IMR-90 (cell line): ENCODE measurements at regions not wholly inside any gene's neighbourhood (a gene's known extent, or its start where the extent isn't known, plus 50 kb on each side); places are given as distances from the start of the nearest gene placed in this dataset.

ENCODE experiments used
- ATAC-seq: fragments of 200-7000 bp; cut with Tn5 transposase; 2 replicates; pipeline ENCODE4 v1.9.1; 2020; ENCODE audit warnings: low read depth, mild to moderate bottlenecking, moderate library complexity
- BruUV-seq: library from RNA; stranded (reverse); fragments of 400-500 nt; replicated peaks from 2 replicates; lab custom pipeline; 2021; lab: Mats Ljungman, UMichigan
- CTCF ChIA-PET: fragments of 300-600 bp; formaldehyde crosslinking; extraction: SDS; loops from one replicate; lab custom pipeline; 2021; ENCODE audit warnings: antibody characterized with exemption; lab: Yijun Ruan, JAX
- POLR2A ChIA-PET: fragments of 300-600 bp; sonication (Branson Sonifier 250); formaldehyde crosslinking; loops from one replicate; lab custom pipeline; 2022; ENCODE audit warnings: antibody characterized with exemption; ENCODE audit not compliant: unreplicated experiment; lab: Charles Lee
- DNase-seq: peaks from one replicate; pipeline ENCODE4 v3.0.0; 2013
- H2AFZ ChIP-seq: replicated peaks from 2 replicates; pipeline ENCODE3; 2013; ENCODE audit warnings: low read length, mild to moderate bottlenecking; ENCODE audit not compliant: poor library complexity
- H2AK5ac ChIP-seq: 2 replicates; pipeline ENCODE4 v1.6.1; 2013; ENCODE audit warnings: low read depth, low read length, inconsistent platforms
- H2AK9ac ChIP-seq: replicated peaks from 2 replicates; pipeline ENCODE3; 2013; ENCODE audit warnings: mild to moderate bottlenecking, low read depth, low read length, moderate library complexity; ENCODE audit not compliant: poor library complexity
- H2BK120ac ChIP-seq: 2 replicates; pipeline ENCODE4 v1.6.1; 2013; ENCODE audit warnings: low read depth, low read length, inconsistent platforms
- H2BK15ac ChIP-seq: 3 replicates; pipeline ENCODE4 v1.6.1; 2013; ENCODE audit warnings: low read depth, low read length, inconsistent platforms
- H2BK20ac ChIP-seq: 2 replicates; pipeline ENCODE4 v1.6.1; 2013; ENCODE audit warnings: low read depth, mild to moderate bottlenecking, inconsistent platforms, low read length, moderate library complexity
- H2BK5ac ChIP-seq: 2 replicates; pipeline ENCODE4 v1.6.1; 2013; ENCODE audit warnings: mild to moderate bottlenecking, low read depth, low read length, inconsistent platforms; ENCODE audit not compliant: poor library complexity, severe bottlenecking
- H3K14ac ChIP-seq: replicated peaks from 2 replicates; pipeline ENCODE4 v1.6.1; 2013; ENCODE audit warnings: low read depth, low read length, inconsistent platforms
- H3K18ac ChIP-seq: 2 replicates; pipeline ENCODE4 v1.6.1; 2013; ENCODE audit warnings: low read depth, low read length, control low read depth
- H3K23ac ChIP-seq: 2 replicates; pipeline ENCODE4 v1.6.1; 2013; ENCODE audit warnings: low read depth, low read length, inconsistent platforms
- H3K27ac ChIP-seq: 2 replicates; pipeline ENCODE4 v1.5.1; 2013; ENCODE audit warnings: mild to moderate bottlenecking, control low read depth, low read length; ENCODE audit not compliant: insufficient read depth
- H3K27me3 ChIP-seq: 2 replicates; pipeline ENCODE4 v1.6.1; 2013; ENCODE audit warnings: low read length; ENCODE audit not compliant: control insufficient read depth, insufficient read depth
- H3K36me3 ChIP-seq: 2 replicates; pipeline ENCODE4 v1.6.1; 2013; ENCODE audit warnings: low read length, mixed read lengths; ENCODE audit not compliant: control insufficient read depth, insufficient read depth
- H3K4ac ChIP-seq: 2 replicates; pipeline ENCODE4 v1.6.1; 2013; ENCODE audit warnings: low read depth, low read length, inconsistent platforms
- H3K4me1 ChIP-seq: 2 replicates; pipeline ENCODE4 v1.6.1; 2013; ENCODE audit warnings: low read length, mixed read lengths; ENCODE audit not compliant: control insufficient read depth, insufficient read depth
- H3K4me2 ChIP-seq: 2 replicates; pipeline ENCODE4 v1.6.1; 2013; ENCODE audit warnings: low read depth, mild to moderate bottlenecking, control low read depth, low read length, moderate library complexity
- H3K4me3 ChIP-seq: 2 replicates; pipeline ENCODE4 v1.5.1; 2013; ENCODE audit warnings: low read depth, mild to moderate bottlenecking, control low read depth, low read length, moderate library complexity; ENCODE audit not compliant: insufficient read depth
- H3K56ac ChIP-seq: 2 replicates; pipeline ENCODE4 v1.6.1; 2013; ENCODE audit warnings: low read length, inconsistent platforms; ENCODE audit not compliant: insufficient read depth; ENCODE audit errors: extremely low read depth
- H3K79me1 ChIP-seq, 2 experiments: 2 replicates each; pipeline ENCODE4 v1.6.1; 2013; ENCODE audit warnings: low read length in 2 of 2, inconsistent platforms in 1 of 2, low read depth in 1 of 2
- H3K9ac ChIP-seq: 2 replicates; pipeline ENCODE4 v1.6.1; 2013; ENCODE audit warnings: low read depth, low read length, control low read depth
- H3K9me1 ChIP-seq: 2 replicates; pipeline ENCODE4 v1.6.1; 2013; ENCODE audit warnings: low read length, inconsistent platforms; ENCODE audit not compliant: insufficient read depth
- H3K9me3 ChIP-seq: 2 replicates; pipeline ENCODE4 v1.6.1; 2013; ENCODE audit warnings: low read length; ENCODE audit not compliant: control insufficient read depth, insufficient read depth
- H4K20me1 ChIP-seq: 2 replicates; pipeline ENCODE4 v1.6.1; 2013; ENCODE audit warnings: low read length, inconsistent platforms; ENCODE audit not compliant: insufficient read depth
- H4K5ac ChIP-seq: 2 replicates; pipeline ENCODE4 v1.6.1; 2013; ENCODE audit warnings: mild to moderate bottlenecking, low read depth, low read length, control low read depth
- H4K8ac ChIP-seq, 2 experiments: 2 replicates each; pipeline ENCODE4 v1.6.1; 2013; ENCODE audit warnings: low read depth in 2 of 2, low read length in 2 of 2, control low read depth in 1 of 2, inconsistent platforms in 1 of 2
- H4K91ac ChIP-seq: 2 replicates; pipeline ENCODE4 v1.6.1; 2013; ENCODE audit warnings: low read depth, low read length, inconsistent platforms; ENCODE audit not compliant: insufficient read depth
- BHLHE40 ChIP-seq: fragments of 150-350 bp; IDR thresholded peaks from 2 replicates; pipeline ENCODE4 v1.6.1; 2016; ENCODE audit warnings: mild to moderate bottlenecking, low read depth, low read length
- MAZ ChIP-seq: IDR thresholded peaks from 2 replicates; pipeline ENCODE4 v1.6.1; 2012; ENCODE audit warnings: low read depth, mild to moderate bottlenecking, low read length, improper control_type of control experiment, moderate library complexity, borderline replicate concordance
- NFE2L2 ChIP-seq: fragments of 150-350 bp; IDR thresholded peaks from 2 replicates; pipeline ENCODE4 v1.6.1; 2016; ENCODE audit warnings: low read depth, mild to moderate bottlenecking, low read length
- WGBS, 2 experiments: methylation state at CpG; one replicate each; pipeline versions ENCODE4 v1.1.5 to v1.1.7; 2013; ENCODE audit warnings: missing lambda C conversion rate in 2 of 2; ENCODE audit not compliant: insufficient read length in 1 of 2; ENCODE audit errors: extremely low coverage in 2 of 2; 5-methylcytosine and 5-hydroxymethylcytosine counted together
- dilution Hi-C: fragments of 300-500 bp; cut with HindIII; formaldehyde crosslinking; loops from one replicate; pipeline ENCODE4 v1.14.3; 2018; ENCODE audit warnings: low sequenced_read_pairs; ENCODE audit not compliant: unreplicated experiment
- in situ Hi-C: fragments of 300-500 bp; cut with MboI; formaldehyde crosslinking; loops from 3 replicates; pipeline ENCODE4 v1.14.3; 2019; ENCODE audit warnings: low sequenced_read_pairs, inconsistent platforms, mixed read lengths
- intact Hi-C: fragments of 100-400 bp; cut with micrococcal nuclease; formaldehyde crosslinking; loops from 2 replicates; pipeline ENCODE4 v1.10.0; 2022

DNA sequence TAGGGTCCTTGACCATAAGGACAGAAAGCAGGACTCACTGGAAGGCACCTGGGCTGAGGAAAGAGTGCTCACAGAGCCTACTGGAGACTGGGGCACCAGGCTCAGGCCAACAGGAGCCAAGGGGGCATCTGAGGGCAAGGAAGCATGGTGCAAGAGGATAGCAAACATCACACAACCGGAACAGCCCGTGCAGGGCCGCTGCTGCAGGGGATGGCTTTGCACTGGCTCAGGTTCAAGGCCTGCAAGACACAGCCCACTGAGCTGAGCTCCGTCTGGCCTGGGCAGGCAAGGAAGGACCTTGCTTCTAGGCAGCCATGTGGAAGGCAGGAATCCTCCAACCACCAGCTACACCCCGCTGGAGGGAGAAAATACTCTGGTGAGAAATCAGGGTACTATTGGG, 59.8 kb upstream of the KIF26B start:
- POLR2A ChIA-PET: no interaction called here
- Histone ChIP-seq H3K18ac (no peak overlapping the region), H4K5ac (no peak overlapping the region), H3K4ac (no peak overlapping the region; the same call in 1 of the 2 replicates), H3K79me1 (peaks cover 0 to 5% of the 10 kb centered on the region in 2 experiments; a peak in 2 of 4 replicates), H2BK120ac (no peak overlapping the region), H4K8ac (no peak overlapping the region), H3K4me3 (no peak overlapping the region), H2BK20ac (no peak overlapping the region), H3K4me1 (peaks cover 16% of the 10 kb centered on the region), H3K27me3 (no peaks in the 10 kb centered on the region), H4K20me1 (no peaks in the 10 kb centered on the region), H3K27ac (no peak overlapping the region), H3K9me3 (no peaks in the 10 kb centered on the region), H3K56ac (no peak overlapping the region), H3K9ac (no peak overlapping the region), H3K9me1 (peaks cover 6% of the 10 kb centered on the region), H2AK9ac (no peak overlapping the region), H4K91ac (no peak overlapping the region; the same call in 1 of the 2 replicates), H3K4me2 (no peak overlapping the region), H2BK5ac (no peak overlapping the region), H3K36me3 (no peaks in the 10 kb centered on the region), H2AK5ac (no peak overlapping the region), H2BK15ac (no peak overlapping the region), H3K23ac (no peak overlapping the region), H2AFZ (no peak overlapping the region), H3K14ac (no peak overlapping the region)
- no TSS peak for BruUV-seq
- in situ Hi-C loops: no loop called here
- CTCF ChIA-PET: no interaction called here
- dilution Hi-C loops: no loop called here
- intact Hi-C loops: no loop called here
- DNase-seq (no peak), ATAC-seq (no peak)
- TF ChIP-seq BHLHE40 (no peak), MAZ (no peak), NFE2L2 (no peak)
- WGBS, 2 experiments: no CpG with 5 or more reads among the region's 5 CpGs
